ACC112 (cell line): ENCODE measurements at regions not wholly inside any gene's neighbourhood (a gene's known extent, or its start where the extent isn't known, plus 50 kb on each side); places are given as distances from the start of the nearest gene placed in this dataset.

Experiments used
- H2AFZ ChIP-seq: fragments of 200-600 bp; sonication (generic); one replicate; pipeline ENCODE4 v1.6.0; 2017; ENCODE audit warnings: antibody characterized with exemption, low read length; ENCODE audit not compliant: unreplicated experiment
- H3K27ac ChIP-seq: fragments of 200-600 bp; sonication (generic); 2 replicates; pipeline ENCODE4 v1.5.1; 2014; ENCODE audit warnings: low read depth, mild to moderate bottlenecking, antibody characterized with exemption, low read length, moderate library complexity
- H3K27me3 ChIP-seq: fragments of 200-600 bp; sonication (generic); 2 replicates; pipeline ENCODE4 v1.6.1; 2014; ENCODE audit warnings: mild to moderate bottlenecking, antibody characterized with exemption, low read length, moderate library complexity, mixed read lengths; ENCODE audit not compliant: insufficient read depth
- H3K36me3 ChIP-seq: fragments of 200-600 bp; sonication (generic); 2 replicates; pipeline ENCODE4 v1.6.1; 2016; ENCODE audit warnings: mild to moderate bottlenecking, antibody characterized with exemption, low read length, moderate library complexity, mixed read lengths; ENCODE audit not compliant: insufficient read depth
- H3K4me1 ChIP-seq: fragments of 200-600 bp; sonication (generic); one replicate; pipeline ENCODE4 v1.6.1; 2016; ENCODE audit warnings: low read length, mixed read lengths; ENCODE audit not compliant: insufficient read depth, unreplicated experiment, control insufficient read depth
- H3K4me3 ChIP-seq: fragments of 200-600 bp; sonication (generic); 2 replicates; pipeline ENCODE4 v1.5.1; 2014; ENCODE audit warnings: mild to moderate bottlenecking, low read depth, low read length
- H3K79me2 ChIP-seq: fragments of 200-600 bp; sonication (generic); one replicate; pipeline ENCODE4 v1.6.0; 2016; ENCODE audit warnings: low read length; ENCODE audit not compliant: control insufficient read depth, unreplicated experiment, insufficient read depth

DNA sequence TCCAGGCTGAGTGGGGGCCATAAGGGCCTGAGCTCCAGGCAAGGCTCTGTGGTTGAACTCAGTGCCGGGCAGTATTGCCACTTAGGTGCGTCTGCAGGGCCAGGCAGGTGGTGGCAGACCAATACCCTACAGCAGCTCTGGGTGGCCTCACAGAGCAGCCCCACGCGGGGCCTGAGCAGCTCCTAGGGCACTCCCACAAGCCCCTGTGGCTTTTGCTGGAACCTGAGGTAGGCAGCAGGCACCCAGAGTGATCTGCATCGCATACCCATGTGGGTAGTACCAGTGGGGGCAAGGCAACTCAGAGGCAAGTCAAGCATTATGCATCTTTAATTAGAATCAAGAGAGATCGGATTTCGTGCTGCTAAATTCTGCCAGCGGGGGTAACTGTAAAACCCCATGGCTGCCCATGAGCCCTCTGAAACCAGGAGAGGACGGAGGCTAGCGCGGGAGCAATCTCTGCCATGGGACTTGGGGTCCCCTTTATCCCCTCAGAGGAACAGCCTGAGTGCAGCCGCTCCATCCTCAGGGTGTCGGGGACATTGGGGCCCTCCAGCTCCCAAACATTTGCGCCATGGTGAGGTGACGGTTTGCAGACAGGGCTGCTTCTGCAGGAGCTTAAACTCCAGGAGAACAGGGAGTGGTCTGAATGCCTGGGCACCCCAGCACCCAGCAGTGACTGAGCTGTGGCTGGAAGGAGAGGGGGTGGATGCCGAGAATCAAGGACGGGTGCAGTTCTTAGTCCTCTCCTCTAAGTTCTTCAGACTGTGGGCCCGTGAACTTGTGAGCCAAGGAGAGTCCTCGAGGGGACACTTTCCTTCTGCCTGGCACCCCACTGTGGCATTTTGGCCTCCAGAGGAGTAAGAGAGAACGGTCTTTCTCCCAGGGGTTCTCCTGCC is 62.4 kb upstream of the PCSK6 start:
- H3K4me3 ChIP-seq: no peak overlapping the region
- no peaks in the 10 kb centered on the region for H3K4me1 ChIP-seq
- no peak overlapping the region for H2AFZ ChIP-seq
- H3K27ac ChIP-seq: no peak overlapping the region
- H3K36me3 ChIP-seq: no peaks in the 10 kb centered on the region
- no peaks in the 10 kb centered on the region for H3K79me2 ChIP-seq
- H3K27me3 ChIP-seq: peaks cover 48% of the 10 kb centered on the region

DNA sequence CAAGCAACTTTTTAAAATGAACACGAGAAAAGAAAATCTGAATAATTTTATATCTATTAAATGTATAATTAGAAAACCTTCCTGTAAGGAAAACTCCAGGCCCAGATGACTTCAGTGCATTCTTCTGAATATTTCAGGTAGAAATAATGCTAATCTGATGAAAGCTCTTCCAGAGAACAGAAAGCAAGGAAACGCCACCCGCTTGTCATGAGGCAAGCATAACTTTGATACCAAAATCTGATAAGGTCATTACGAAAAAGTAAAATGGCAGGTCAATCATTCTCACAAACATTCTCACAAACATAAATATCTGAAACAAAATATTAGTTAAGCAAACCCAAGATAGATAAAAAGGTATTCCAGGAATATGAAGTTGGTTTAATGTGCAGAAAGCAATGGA is 60.6 kb upstream of the PCSK6 start:
- H3K36me3 ChIP-seq: no peaks in the 10 kb centered on the region
- H3K27ac ChIP-seq: no peak overlapping the region
- H3K4me1 ChIP-seq: no peaks in the 10 kb centered on the region
- no peak overlapping the region for H2AFZ ChIP-seq
- H3K4me3 ChIP-seq: no peak overlapping the region
- H3K79me2 ChIP-seq: no peaks in the 10 kb centered on the region
- peaks cover 61% of the 10 kb centered on the region for H3K27me3 ChIP-seq

DNA sequence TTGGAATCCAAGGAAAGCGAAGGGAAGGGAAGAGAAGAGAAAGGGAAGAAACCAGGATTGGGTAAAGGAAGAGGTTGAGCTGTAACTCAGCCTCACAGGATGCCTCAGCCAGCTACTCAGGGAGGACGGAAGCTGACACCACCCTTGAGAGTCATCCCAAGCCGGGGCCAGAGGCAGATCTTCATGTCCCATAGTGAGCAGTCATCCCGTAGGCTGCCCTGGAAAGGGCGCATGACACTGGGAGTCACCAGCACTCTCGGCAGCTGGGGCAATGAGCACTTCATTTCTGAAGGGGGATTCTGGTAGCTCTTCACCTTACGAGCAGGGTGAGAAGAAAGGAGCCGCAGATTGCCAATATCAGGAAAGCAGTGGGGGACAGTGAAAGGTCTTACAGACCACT is 60.1 kb upstream of the PCSK6 start:
- peaks cover 66% of the 10 kb centered on the region for H3K27me3 ChIP-seq
- no peaks in the 10 kb centered on the region for H3K36me3 ChIP-seq
- H3K4me1 ChIP-seq: no peaks in the 10 kb centered on the region
- no peak overlapping the region for H3K27ac ChIP-seq
- H3K79me2 ChIP-seq: no peaks in the 10 kb centered on the region
- no peak overlapping the region for H2AFZ ChIP-seq
- no peak overlapping the region for H3K4me3 ChIP-seq

DNA sequence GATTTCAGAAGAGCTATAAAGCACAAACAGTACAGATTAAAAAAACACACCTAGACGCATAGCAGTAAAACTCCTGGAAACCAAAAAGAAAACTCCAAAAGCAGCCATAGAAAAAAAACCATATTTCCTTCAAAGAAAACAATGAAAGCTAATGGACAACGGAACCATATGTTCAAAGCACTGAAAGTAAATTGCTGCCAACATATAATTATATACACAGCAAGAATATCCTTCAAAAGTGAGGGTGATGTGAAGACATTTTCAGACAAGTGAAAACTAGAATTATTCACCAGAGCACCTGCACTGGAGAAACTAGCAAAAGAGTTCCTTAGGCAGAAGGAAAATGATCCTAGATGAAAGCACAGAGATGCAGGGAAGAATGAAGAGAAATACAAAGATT is 58.2 kb upstream of the PCSK6 start:
- H3K27ac ChIP-seq: no peak overlapping the region
- H3K4me1 ChIP-seq: no peaks in the 10 kb centered on the region
- no peak overlapping the region for H3K4me3 ChIP-seq
- H3K27me3 ChIP-seq: peaks cover 68% of the 10 kb centered on the region
- H2AFZ ChIP-seq: no peak overlapping the region
- no peaks in the 10 kb centered on the region for H3K79me2 ChIP-seq
- H3K36me3 ChIP-seq: no peaks in the 10 kb centered on the region

DNA sequence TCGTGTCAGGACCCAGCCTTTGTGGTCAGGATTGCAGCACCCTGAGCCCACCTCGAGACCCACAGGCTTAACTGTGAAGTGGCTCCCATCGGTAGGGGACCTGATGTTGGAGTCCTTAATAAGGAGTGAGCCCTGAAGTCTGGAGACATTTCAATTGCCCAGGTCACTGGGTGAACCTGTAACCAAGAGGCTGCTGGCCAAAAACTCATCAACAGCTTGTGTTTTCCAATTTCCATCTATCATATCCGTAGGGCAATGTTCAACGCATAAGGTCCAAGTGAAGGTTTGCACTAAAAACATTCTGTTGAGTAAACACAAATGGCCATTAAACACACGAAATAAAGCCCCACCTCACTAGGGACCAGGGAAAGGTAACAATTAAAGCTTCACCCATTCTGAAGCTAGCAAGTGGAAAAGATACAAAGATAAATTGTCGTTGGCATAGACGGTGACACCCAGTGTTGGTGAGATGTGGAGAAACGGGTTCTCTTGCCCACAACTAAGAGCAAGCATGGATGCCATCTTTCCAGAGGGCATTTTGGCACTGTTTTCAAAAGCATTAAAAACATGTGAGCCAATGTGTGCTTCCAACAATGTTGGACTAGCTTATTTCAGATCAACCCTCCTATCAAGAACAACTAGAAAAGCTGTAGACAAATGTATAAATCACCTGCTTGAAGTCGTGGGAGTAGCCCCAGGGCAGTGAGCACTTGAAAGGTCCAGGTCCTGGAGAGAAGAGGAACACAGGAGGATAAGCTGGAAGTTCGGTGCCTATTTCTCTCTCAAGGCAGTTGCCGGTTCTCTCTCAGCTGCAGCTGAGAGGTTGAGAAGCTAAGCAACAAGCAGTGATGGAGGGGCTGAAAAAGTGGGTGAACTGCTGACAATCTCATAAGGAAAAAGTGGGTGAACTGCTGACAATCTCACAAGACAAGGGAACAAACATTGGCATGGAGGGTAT is 56.3 kb upstream of the PCSK6 start:
- Histone ChIP-seq H3K36me3 (no peaks in the 10 kb centered on the region), H3K27me3 (peaks cover 55% of the 10 kb centered on the region), H3K4me1 (no peaks in the 10 kb centered on the region), H3K79me2 (no peaks in the 10 kb centered on the region), H3K27ac (no peak overlapping the region), H3K4me3 (no peak overlapping the region), H2AFZ (no peak overlapping the region)

DNA sequence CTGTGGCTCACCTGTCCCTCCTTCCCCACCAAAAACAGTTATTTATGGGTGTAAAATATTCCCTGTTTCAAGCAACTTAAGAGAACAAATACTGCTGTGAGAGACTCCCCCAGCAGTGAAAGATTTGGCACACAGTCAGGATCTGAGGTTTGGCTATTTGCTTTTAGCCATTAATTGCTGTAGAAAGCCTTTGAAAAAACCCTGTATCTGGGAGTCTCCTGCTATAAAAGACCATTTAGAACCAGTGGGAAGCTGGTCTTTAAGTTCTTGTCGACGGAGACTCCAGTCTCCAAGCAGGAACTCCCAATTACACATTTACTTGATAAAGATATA is 55.1 kb upstream of the PCSK6 start:
- Histone ChIP-seq H3K4me3 (no peak overlapping the region), H2AFZ (no peak overlapping the region), H3K4me1 (no peaks in the 10 kb centered on the region), H3K27me3 (peaks cover 45% of the 10 kb centered on the region), H3K36me3 (no peaks in the 10 kb centered on the region), H3K79me2 (no peaks in the 10 kb centered on the region), H3K27ac (no peak overlapping the region)

DNA sequence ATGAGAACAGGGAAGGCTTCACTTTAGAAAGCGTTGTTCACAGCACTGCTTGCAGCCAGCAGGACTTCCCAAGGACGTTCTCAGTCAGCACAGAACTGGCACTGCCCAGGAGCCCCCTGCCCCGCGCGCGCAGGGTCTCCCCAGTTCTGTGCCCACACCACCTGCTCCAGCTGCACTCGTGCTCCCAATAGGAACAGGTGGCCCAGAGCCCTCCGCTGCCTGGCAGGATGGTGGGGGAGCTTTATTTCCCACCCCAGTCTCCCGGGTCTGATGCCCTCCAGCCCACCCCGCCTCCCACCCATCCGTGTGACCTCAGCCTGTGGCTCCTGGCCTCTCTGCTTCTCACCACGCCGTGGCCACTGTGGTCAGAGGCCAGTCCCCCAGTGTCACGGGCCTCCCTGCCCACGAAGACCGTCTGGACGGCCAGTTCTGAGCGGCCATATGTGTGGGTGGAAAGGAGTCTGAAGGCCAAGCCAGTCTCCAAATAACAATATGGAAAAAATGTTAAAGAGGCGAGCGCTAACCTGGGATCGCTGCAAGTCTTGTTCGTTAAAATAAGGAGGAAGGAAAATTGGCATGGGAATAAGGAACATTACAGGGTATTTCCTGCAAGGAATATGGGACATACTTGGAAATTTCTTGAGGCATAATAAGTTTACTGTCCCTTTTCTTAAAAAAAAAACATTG is 54.6 kb upstream of the PCSK6 start:
- Histone ChIP-seq H3K27ac (no peak overlapping the region), H3K79me2 (no peaks in the 10 kb centered on the region), H3K4me1 (no peaks in the 10 kb centered on the region), H2AFZ (no peak overlapping the region), H3K4me3 (no peak overlapping the region), H3K36me3 (no peaks in the 10 kb centered on the region), H3K27me3 (peaks cover 40% of the 10 kb centered on the region)

DNA sequence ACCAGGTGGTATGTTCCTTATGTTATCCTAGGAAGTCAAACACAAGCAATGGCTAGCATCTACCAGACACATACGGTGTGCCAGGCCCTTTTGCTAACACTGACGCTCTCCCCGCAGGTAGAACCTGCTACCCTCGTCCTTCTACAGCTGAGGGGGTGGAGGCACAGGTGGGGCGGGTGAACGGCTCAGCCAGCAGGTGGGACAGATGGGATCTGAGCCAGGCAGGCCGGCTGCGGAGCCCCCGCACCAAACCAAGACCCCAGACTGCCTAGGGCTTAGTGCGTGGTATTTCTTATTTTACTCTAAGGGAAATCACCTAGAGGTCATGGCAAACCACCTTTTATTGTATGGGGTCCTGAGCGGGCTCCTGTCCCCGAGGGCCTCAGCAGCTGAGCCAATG is 53.9 kb upstream of the PCSK6 start:
- no peaks in the 10 kb centered on the region for H3K36me3 ChIP-seq

DNA sequence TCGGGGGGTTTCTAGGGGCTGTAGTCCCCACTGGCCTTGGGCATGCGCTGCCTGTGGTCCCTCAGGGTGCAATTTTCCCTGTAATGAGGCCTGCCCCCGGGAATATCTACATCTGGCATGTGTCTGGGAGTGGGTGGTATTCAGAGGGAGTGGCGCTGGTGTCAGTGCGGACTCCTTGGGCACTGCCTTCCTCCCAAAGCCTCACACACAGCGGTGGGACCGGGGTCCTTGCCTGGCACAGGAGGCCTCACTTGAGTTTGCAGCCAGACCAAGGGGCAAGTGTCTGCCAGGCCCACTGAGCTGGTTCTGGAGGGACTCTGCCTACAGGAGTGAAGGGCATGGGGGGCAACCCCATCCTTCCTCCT is 53.5 kb upstream of the PCSK6 start:
- Histone ChIP-seq H3K36me3 (no peaks in the 10 kb centered on the region), H3K4me3 (no peak overlapping the region), H3K79me2 (no peaks in the 10 kb centered on the region), H2AFZ (no peak overlapping the region), H3K27me3 (peaks cover 39% of the 10 kb centered on the region), H3K27ac (no peak overlapping the region), H3K4me1 (no peaks in the 10 kb centered on the region)

More for the DNA sequence above, 53.9 kb upstream of the PCSK6 start:
- no peaks in the 10 kb centered on the region for H3K4me1 ChIP-seq
- no peak overlapping the region for H3K27ac ChIP-seq
- H3K4me3 ChIP-seq: no peak overlapping the region
- H3K79me2 ChIP-seq: no peaks in the 10 kb centered on the region
- H2AFZ ChIP-seq: no peak overlapping the region
- peaks cover 39% of the 10 kb centered on the region for H3K27me3 ChIP-seq

DNA sequence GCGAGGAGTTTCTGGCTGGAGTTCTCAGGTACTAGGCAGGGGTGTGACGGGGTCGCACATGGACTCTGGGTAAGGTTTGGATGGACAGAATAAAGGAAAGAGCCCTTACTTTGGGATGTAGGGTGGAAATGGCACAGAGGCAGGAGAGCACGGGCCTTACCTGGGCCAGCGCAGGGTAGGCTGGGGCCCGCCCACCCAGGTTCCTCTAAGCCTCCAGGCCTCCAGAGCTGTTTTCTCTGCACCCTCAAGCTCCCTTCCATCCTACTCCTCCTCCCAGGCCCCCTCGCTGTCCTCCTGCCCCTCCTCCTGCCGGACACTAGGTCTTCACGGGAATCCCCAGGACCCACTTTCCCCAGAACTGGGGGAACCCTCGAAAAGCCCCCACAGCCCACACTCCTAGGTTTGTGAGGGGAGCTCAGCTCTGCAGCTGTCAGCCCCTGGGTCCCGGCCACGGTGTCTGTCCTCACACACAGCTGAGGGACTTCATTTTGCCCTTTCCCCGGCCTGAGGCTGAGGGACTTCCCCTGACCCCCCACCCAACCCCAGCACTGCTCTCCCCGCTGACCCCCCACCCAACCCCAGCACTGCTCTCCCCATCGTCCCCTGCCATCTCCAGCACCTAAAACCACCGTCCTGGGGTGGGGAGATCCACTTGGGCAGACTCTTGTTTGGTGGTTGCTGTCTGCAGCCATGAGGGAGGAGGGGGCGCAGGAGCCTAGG is 53.0 kb upstream of the PCSK6 start:
- Histone ChIP-seq H3K79me2 (no peaks in the 10 kb centered on the region), H2AFZ (no peak overlapping the region), H3K27me3 (peaks cover 36% of the 10 kb centered on the region), H3K36me3 (no peaks in the 10 kb centered on the region), H3K4me3 (no peak overlapping the region), H3K27ac (no peak overlapping the region), H3K4me1 (no peaks in the 10 kb centered on the region)
